ENCODE measurements at regions not wholly inside any gene's neighbourhood (a gene's known extent, or its start where the extent isn't known, plus 50 kb on each side); places are given as distances from the start of the nearest gene placed in this dataset.

DNA sequence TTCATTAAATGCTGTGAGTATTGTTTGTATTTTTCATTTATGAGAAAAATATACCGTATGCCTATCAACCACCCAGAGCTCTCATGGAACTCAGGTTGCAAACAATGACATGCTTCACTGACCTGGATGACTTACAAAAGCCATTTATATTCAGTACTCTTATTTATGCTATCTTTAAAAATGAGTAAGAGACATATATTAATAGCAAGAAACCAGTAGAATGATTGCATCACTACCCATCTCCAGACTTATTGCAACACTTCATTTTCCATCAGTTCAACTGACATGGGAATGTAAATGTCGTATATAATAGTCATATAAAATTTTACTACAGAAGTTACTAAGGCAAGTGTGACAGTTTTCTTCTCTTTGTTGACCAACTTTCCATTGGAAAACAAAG lies 69.1 kb downstream of the OTP start:
- no peak for DNase-seq (ENCODE audit: low spot score)

DNA sequence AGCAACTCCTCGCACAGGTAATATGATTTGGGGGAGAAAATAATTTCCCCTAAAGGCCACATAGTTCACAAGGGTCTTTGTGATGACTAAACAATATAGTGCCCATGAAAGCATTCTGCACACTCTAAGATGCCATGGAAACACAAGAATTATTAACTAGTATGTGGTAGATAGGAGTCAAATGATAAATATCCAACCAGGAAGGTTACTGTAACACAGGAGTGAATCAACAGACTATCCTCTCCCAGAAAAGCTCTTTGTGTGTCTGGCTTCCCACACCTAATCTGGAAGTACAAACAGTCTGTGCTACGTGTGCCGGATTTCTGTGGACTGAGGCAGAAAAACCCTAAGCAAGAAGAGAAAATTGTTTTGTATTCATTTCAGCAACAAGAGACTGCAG lies 70.0 kb downstream of the OTP start:
- no peak for DNase-seq (ENCODE audit: low spot score)

GRCh38 chr5:77568082-77568481 lies 70.4 kb downstream of the OTP start:
- DNase-seq (ENCODE audit: low spot score) = no peak

GRCh38 chr5:77563475-77563874 lies 71.4 kb upstream of the WDR41 start:
- no peak for DNase-seq (ENCODE audit: low spot score)

- DNase-seq (ENCODE audit: low spot score) = no peak
Observed at GRCh38 chr5:77561965-77562364, 69.8 kb upstream of the WDR41 start.

DNA sequence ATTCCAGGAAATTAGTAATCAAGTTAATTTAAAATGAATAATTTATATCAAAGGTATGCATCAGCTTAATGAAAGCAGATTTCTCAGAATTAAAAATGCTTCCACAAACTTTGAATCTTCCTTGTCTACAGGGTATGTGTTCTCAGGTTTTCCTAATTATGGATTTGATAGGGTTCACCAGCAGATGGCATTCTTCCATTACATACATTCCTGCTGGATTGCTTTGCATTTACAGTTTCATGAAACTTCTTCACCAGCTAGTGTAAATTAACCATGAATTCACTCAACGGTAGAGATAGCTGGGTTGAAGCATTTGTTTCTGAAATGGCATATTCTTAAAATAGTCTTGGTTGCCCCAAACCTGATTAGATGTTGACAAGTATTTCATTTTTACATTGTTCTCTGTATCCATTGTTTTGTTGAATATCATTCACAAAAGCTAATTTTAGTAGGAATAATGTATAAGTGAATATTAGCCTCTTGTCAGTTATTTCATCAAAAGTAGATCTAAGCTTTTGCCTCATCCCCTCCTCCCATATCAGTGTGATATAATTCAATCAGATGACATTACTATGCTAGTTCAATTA lies 68.7 kb upstream of the WDR41 start:
- peak; percentile 46 for DNase-seq (ENCODE audit: low spot score)

DNA sequence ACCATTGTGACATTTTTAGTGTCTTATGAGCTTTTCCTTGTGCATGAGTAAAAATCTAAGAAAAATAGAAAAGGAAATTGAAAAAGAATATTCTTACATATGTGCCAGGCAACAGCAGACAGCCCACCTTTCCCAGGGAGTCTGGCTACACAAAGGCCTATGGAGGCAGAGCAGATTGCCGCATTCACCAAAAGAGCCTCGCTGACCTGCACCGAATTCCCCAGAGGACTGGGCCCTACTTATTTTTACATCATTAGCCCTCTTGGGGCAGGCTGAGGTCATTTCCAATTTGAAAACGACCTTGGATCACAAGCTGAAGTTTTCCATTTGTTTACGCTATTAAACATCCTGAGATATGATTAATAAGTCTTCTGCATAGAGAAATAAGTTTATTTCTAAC lies 66.2 kb upstream of the WDR41 start:
- DNase-seq (ENCODE audit: low spot score) = no peak

- DNase-seq (ENCODE audit: low spot score) = no peak
Observed at GRCh38 chr5:77550406-77550805, 58.3 kb upstream of the WDR41 start.

GRCh38 chr5:77545285-77545684 lies 53.2 kb upstream of the WDR41 start:
- DNase-seq (ENCODE audit: low spot score) = no peak
